Calu3 (cell line): ENCODE measurements at regions not wholly inside any gene's neighbourhood (a gene's known extent, or its start where the extent isn't known, plus 50 kb on each side); places are given as distances from the start of the nearest gene placed in this dataset.
A peak's percentile ranks its signal among the peaks of the same experiment; 100 is the strongest.

Experiments used
- BruUV-seq: library from RNA; stranded (reverse); fragments of 400-500 nt; replicated peaks from 2 replicates; lab custom pipeline; 2021; lab: Mats Ljungman, UMichigan
- CTCF ChIA-PET: fragments of 300-600 bp; sonication (Branson Sonifier 250); formaldehyde crosslinking; loops from one replicate; lab custom pipeline; 2022; ENCODE audit warnings: antibody characterized with exemption; lab: Charles Lee
- DNase-seq: peaks from one replicate; pipeline ENCODE4 v3.0.0; 2022
- H3K27ac Mint-ChIP-seq: one replicate; pipeline ENCODE4 v1.8.0; 2022; ENCODE audit warnings: mixed read lengths; ENCODE audit not compliant: unreplicated experiment
- H3K27me3 Mint-ChIP-seq: one replicate; pipeline ENCODE4 v1.8.0; 2022; ENCODE audit warnings: mixed read lengths; ENCODE audit not compliant: unreplicated experiment
- H3K36me3 Mint-ChIP-seq: one replicate; pipeline ENCODE4 v1.8.0; 2022; ENCODE audit warnings: mild to moderate bottlenecking, moderate library complexity, mixed read lengths; ENCODE audit not compliant: insufficient read depth, unreplicated experiment
- H3K4me1 Mint-ChIP-seq: one replicate; pipeline ENCODE4 v1.8.0; 2022; ENCODE audit warnings: mild to moderate bottlenecking, low read depth, mixed read lengths; ENCODE audit not compliant: unreplicated experiment
- H3K4me3 Mint-ChIP-seq: one replicate; pipeline ENCODE4 v1.8.0; 2022; ENCODE audit warnings: mild to moderate bottlenecking, low read depth, moderate library complexity, mixed read lengths; ENCODE audit not compliant: unreplicated experiment
- H3K9me3 Mint-ChIP-seq: one replicate; pipeline ENCODE4 v1.8.0; 2022; ENCODE audit warnings: low read depth, mixed read lengths; ENCODE audit not compliant: unreplicated experiment
- intact Hi-C: fragments of 100-400 bp; cut with micrococcal nuclease; formaldehyde crosslinking; loops from one replicate; pipeline ENCODE4 v1.10.0; 2022; ENCODE audit not compliant: unreplicated experiment
- TF ChIP-seq, protein P1 (sequence below): fragments of 200-600 bp; IDR thresholded peaks from one replicate; pipeline ENCODE4 v1.8.0; 2022; ENCODE audit warnings: antibody characterized with exemption; ENCODE audit not compliant: unreplicated experiment

DNA sequence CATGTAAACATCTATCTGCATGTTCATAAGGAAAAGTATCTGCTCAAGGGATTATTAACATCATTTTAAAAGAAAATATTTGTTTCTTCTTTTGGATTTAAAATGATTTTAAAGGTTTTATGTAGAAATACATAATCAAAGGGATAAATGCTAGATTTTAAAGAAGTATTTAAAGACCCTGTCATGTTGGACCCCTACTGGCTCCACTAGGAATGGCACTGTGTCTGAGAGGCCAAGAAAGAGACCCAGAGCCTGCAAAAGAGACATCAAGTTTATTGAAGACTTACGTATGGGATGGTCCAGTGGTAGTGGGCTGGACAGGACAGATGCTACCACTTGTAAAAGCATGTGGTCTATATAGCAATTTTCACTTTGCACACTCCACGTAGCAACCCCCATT is 78.7 kb upstream of the PCDH18 start:
- Mint-ChIP-seq H3K4me3 (no peak overlapping the region), H3K27ac (no peak overlapping the region), H3K4me1 (peaks cover 9% of the 10 kb centered on the region), H3K9me3 (peaks cover 2% of the 10 kb centered on the region), H3K27me3 (no peaks in the 10 kb centered on the region), H3K36me3 (no peaks in the 10 kb centered on the region)
- no TSS peak for BruUV-seq
- intact Hi-C loops = no loop called here
- TF ChIP-seq, protein P1, sequence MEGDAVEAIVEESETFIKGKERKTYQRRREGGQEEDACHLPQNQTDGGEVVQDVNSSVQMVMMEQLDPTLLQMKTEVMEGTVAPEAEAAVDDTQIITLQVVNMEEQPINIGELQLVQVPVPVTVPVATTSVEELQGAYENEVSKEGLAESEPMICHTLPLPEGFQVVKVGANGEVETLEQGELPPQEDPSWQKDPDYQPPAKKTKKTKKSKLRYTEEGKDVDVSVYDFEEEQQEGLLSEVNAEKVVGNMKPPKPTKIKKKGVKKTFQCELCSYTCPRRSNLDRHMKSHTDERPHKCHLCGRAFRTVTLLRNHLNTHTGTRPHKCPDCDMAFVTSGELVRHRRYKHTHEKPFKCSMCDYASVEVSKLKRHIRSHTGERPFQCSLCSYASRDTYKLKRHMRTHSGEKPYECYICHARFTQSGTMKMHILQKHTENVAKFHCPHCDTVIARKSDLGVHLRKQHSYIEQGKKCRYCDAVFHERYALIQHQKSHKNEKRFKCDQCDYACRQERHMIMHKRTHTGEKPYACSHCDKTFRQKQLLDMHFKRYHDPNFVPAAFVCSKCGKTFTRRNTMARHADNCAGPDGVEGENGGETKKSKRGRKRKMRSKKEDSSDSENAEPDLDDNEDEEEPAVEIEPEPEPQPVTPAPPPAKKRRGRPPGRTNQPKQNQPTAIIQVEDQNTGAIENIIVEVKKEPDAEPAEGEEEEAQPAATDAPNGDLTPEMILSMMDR = peak; percentile 49
- CTCF ChIA-PET = no interaction called here
- DNase-seq = peak; percentile 15

DNA sequence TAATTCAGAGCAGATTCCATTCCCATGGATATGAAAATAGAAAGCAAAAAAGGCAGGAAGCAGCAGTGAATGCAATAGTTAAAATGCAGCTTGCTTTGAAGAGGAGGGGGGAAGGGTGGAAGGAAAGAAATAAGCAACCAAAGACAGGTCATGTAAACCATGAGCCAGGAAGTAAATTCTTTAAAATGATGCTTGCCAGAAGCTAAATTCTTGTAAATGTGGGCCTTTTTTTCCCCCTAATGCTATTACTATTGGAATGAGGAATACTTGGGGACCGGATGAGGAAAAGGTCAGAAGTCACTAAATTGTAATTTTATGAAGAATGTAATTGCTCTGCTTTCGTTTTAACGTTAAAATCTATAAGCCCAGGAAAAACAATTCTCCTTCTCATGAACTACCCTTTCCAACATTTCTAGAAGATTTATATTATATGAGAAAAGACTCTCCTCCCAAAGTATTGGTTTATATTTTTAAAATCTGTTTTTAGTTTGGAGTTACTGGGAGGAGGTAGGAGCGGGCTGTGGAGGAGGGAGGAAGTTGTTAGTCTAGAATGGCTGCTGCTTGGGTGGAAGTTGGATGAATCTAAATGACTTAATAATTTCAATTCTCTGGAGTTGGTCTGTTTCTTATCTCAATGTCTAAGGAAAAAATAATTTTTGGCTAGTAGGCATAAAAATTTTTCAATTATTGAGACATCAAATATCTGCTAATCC is 77.6 kb upstream of the PCDH18 start:
- Mint-ChIP-seq H3K4me1 (peaks cover 9% of the 10 kb centered on the region), H3K36me3 (no peaks in the 10 kb centered on the region), H3K9me3 (peaks cover 2% of the 10 kb centered on the region), H3K4me3 (no peak overlapping the region), H3K27ac (no peak overlapping the region), H3K27me3 (no peaks in the 10 kb centered on the region)
- no TSS peak for BruUV-seq
- CTCF ChIA-PET = no interaction called here
- intact Hi-C loops = no loop called here
- no peak for DNase-seq
- TF ChIP-seq, protein P1 = no peak

DNA sequence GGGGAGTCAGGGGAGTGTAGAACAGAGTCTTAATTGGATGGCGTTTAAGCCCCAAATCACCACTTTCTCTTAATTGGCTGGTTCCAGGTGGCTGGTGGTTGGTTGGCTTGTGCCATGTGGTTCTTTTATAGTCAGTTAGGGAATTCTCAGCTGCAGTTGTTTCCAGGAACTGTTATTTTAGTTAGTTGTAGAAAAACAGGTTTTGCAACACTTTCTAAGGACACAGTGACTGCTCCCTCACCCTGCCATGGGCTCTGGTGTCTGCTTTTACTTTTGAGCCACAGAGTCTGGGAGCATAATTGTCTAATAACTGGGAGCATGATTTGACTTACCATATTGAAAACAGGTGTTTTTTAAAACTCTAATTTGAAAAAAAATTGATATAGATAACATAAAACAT is 75.8 kb upstream of the PCDH18 start:
- H3K4me1 Mint-ChIP-seq = peaks cover 9% of the 10 kb centered on the region

GRCh38 chr4:137602436-137602835 is 70.1 kb upstream of the PCDH18 start:
- BruUV-seq = no TSS peak
- CTCF ChIA-PET = no interaction called here
- Mint-ChIP-seq H3K9me3 (no peaks in the 10 kb centered on the region), H3K36me3 (no peaks in the 10 kb centered on the region), H3K27me3 (no peaks in the 10 kb centered on the region), H3K4me1 (peaks cover under 1% of the 10 kb centered on the region), H3K27ac (no peak overlapping the region), H3K4me3 (no peak overlapping the region)
- TF ChIP-seq, protein P1 = no peak
- DNase-seq = no peak
- intact Hi-C loops = no loop called here

More for the DNA sequence above, 75.8 kb upstream of the PCDH18 start:
- BruUV-seq = no TSS peak
- H3K27me3 Mint-ChIP-seq = no peaks in the 10 kb centered on the region
- TF ChIP-seq, protein P1 = no peak
- H3K27ac Mint-ChIP-seq = no peak overlapping the region
- H3K36me3 Mint-ChIP-seq = no peaks in the 10 kb centered on the region
- peak; percentile 5 for DNase-seq
- H3K4me3 Mint-ChIP-seq = no peak overlapping the region
- intact Hi-C loops = no loop called here
- CTCF ChIA-PET = no interaction called here
- peaks cover under 1% of the 10 kb centered on the region for H3K9me3 Mint-ChIP-seq
